ENCODE measurements at regions not wholly inside any gene's neighbourhood (a gene's known extent, or its start where the extent isn't known, plus 50 kb on each side); places are given as distances from the start of the nearest gene placed in this dataset.

GRCh38 chr6:134117409-134117808 is 65.0 kb upstream of the SLC2A12 start:
- Mint-ChIP-seq H3K27me3 (peaks cover 5% of the 10 kb centered on the region), H3K36me3 (ENCODE audit: low read depth) (no peaks in the 10 kb centered on the region), H3K27ac (no peak overlapping the region), H3K4me1 (peaks cover 10% of the 10 kb centered on the region), H3K9me3 (no peaks in the 10 kb centered on the region), H3K4me3 (no peak overlapping the region)
- peak; percentile 9 for DNase-seq
- POLR2A ChIA-PET: interaction anchor here (0.8 kb wide), 1 partner anchor 252 kb away, joined by 3 read pairs; no protein-coding TSS in a partner anchor
- CTCF ChIA-PET: no interaction called here

- Mint-ChIP-seq H3K27me3 (peaks cover 5% of the 10 kb centered on the region), H3K27ac (no peak overlapping the region), H3K9me3 (no peaks in the 10 kb centered on the region), H3K4me3 (no peak overlapping the region), H3K36me3 (ENCODE audit: low read depth) (no peaks in the 10 kb centered on the region), H3K4me1 (peaks cover 15% of the 10 kb centered on the region)
- no peak for DNase-seq
- ChIA-PET POLR2A (no interaction called here), CTCF (no interaction called here)
These were observed 63.3 kb upstream of the SLC2A12 start for GRCh38 chr6:134115715-134116074.

- ChIA-PET CTCF (no interaction called here), POLR2A (no interaction called here)
- H3K4me3 Mint-ChIP-seq: no peak overlapping the region
- no peak for DNase-seq
- no peaks in the 10 kb centered on the region for H3K36me3 Mint-ChIP-seq (ENCODE audit: low read depth)
- H3K27ac Mint-ChIP-seq: no peak overlapping the region
- H3K27me3 Mint-ChIP-seq: peaks cover 5% of the 10 kb centered on the region
- peaks cover 15% of the 10 kb centered on the region for H3K4me1 Mint-ChIP-seq
- H3K9me3 Mint-ChIP-seq: no peaks in the 10 kb centered on the region
These were observed 62.7 kb upstream of the SLC2A12 start for GRCh38 chr6:134114918-134115714.

GRCh38 chr6:134114489-134114888 is 62.1 kb upstream of the SLC2A12 start:
- Mint-ChIP-seq H3K27me3 (peaks cover 5% of the 10 kb centered on the region), H3K9me3 (no peaks in the 10 kb centered on the region), H3K4me1 (peaks cover 15% of the 10 kb centered on the region), H3K36me3 (ENCODE audit: low read depth) (no peaks in the 10 kb centered on the region), H3K4me3 (no peak overlapping the region), H3K27ac (no peak overlapping the region)
- CTCF ChIA-PET: no interaction called here
- POLR2A ChIA-PET: no interaction called here
- DNase-seq: no peak

GRCh38 chr6:134111726-134112125 is 59.3 kb upstream of the SLC2A12 start:
- no peaks in the 10 kb centered on the region for H3K36me3 Mint-ChIP-seq (ENCODE audit: low read depth)
- H3K27me3 Mint-ChIP-seq: peaks cover 15% of the 10 kb centered on the region
- ChIA-PET POLR2A (no interaction called here), CTCF (interaction anchor here (0.7 to 1.3 kb wide), 6 partner anchors 11 to 807 kb away, joined by 3 to 6 read pairs (median 4); no protein-coding TSS in a partner anchor)
- H3K9me3 Mint-ChIP-seq: no peaks in the 10 kb centered on the region
- H3K4me3 Mint-ChIP-seq: no peak overlapping the region
- peaks cover 9% of the 10 kb centered on the region for H3K4me1 Mint-ChIP-seq
- DNase-seq: no peak
- no peak overlapping the region for H3K27ac Mint-ChIP-seq

GRCh38 chr6:134111062-134111677 is 58.7 kb upstream of the SLC2A12 start:
- Mint-ChIP-seq H3K4me3 (no peak overlapping the region), H3K36me3 (ENCODE audit: low read depth) (no peaks in the 10 kb centered on the region), H3K4me1 (peaks cover 9% of the 10 kb centered on the region), H3K27ac (no peak overlapping the region), H3K27me3 (peaks cover 16% of the 10 kb centered on the region), H3K9me3 (no peaks in the 10 kb centered on the region)
- POLR2A ChIA-PET: no interaction called here
- peak; percentile 65 for DNase-seq
- CTCF ChIA-PET: interaction anchor here (0.7 to 1.3 kb wide), 6 partner anchors 11 to 807 kb away, joined by 3 to 6 read pairs (median 4); no protein-coding TSS in a partner anchor

- Mint-ChIP-seq H3K4me3 (no peak overlapping the region), H3K27me3 (peaks cover 22% of the 10 kb centered on the region), H3K9me3 (no peaks in the 10 kb centered on the region), H3K36me3 (ENCODE audit: low read depth) (no peaks in the 10 kb centered on the region), H3K27ac (no peak overlapping the region), H3K4me1 (no peaks in the 10 kb centered on the region)
- DNase-seq: no peak
- ChIA-PET POLR2A (no interaction called here), CTCF (interaction anchor here (0.9 kb wide), 1 partner anchor 10 kb away, joined by 3 read pairs; no protein-coding TSS in a partner anchor)
These were observed 54.3 kb upstream of the SLC2A12 start for GRCh38 chr6:134106702-134107101.

- H3K4me3 Mint-ChIP-seq: no peak overlapping the region
- POLR2A ChIA-PET: no interaction called here
- CTCF ChIA-PET: no interaction called here
These were observed 53.5 kb upstream of the SLC2A12 start for GRCh38 chr6:134105940-134106339.

GRCh38 chr6:134103006-134103405 is 50.6 kb upstream of the SLC2A12 start:
- no peak overlapping the region for H3K4me3 Mint-ChIP-seq
- no peak overlapping the region for H3K27ac Mint-ChIP-seq
- peaks cover 36% of the 10 kb centered on the region for H3K27me3 Mint-ChIP-seq
- no peaks in the 10 kb centered on the region for H3K36me3 Mint-ChIP-seq (ENCODE audit: low read depth)
- H3K4me1 Mint-ChIP-seq: no peaks in the 10 kb centered on the region
- ChIA-PET POLR2A (no interaction called here), CTCF (interaction anchor here (0.6 to 2.6 kb wide), 3 partner anchors 13 to 179 kb away, joined by 3 to 8 read pairs (median 4); no protein-coding TSS in a partner anchor)
- H3K9me3 Mint-ChIP-seq: no peaks in the 10 kb centered on the region
- DNase-seq: no peak

More at GRCh38 chr6:134105940-134106339, 53.5 kb upstream of the SLC2A12 start:
- Mint-ChIP-seq H3K9me3 (no peaks in the 10 kb centered on the region), H3K27ac (no peak overlapping the region), H3K36me3 (ENCODE audit: low read depth) (no peaks in the 10 kb centered on the region), H3K27me3 (peaks cover 22% of the 10 kb centered on the region), H3K4me1 (no peaks in the 10 kb centered on the region)
- no peak for DNase-seq
